HG02943 (cell line): ENCODE measurements at regions not wholly inside any gene's neighbourhood (a gene's known extent, or its start where the extent isn't known, plus 50 kb on each side); places are given as distances from the start of the nearest gene placed in this dataset.

Source experiments
- ATAC-seq: cut with Tn5 transposase; IDR thresholded peaks from one replicate; pipeline ENCODE4 v1.9.1; 2021; ENCODE audit warnings: mild to moderate bottlenecking, low read depth, moderate library complexity; ENCODE audit not compliant: unreplicated experiment

DNA sequence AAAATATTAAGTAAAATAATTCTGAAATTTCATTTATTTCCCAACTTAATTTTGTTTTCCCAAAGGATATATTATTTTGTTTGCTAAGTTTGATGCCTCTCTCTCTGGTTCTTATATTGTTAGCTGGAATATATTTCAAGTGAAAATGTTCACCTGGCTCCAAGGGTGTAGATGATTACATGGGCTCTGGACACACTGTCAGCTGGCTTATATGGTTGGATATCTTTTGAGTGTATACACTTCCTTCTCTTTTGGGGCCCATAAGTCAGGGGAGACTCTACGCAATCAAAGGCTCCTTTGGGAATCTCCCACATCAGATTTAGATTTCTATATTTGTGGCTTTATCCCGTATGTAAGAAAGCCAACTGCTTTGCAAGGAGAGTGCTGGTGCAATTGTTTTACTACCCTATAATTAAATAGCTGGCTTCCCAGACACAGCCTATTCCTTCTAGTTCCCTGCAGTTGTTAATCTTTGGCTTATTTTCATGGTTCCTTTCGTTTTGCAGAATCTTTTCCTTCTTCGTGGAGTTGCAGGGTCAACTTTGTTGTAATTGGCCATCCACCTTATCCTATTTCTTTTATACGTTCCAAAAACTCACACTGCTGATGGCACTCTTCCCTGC, 225.7 kb downstream of the DPH6 start:
- ATAC-seq: no peak

DNA sequence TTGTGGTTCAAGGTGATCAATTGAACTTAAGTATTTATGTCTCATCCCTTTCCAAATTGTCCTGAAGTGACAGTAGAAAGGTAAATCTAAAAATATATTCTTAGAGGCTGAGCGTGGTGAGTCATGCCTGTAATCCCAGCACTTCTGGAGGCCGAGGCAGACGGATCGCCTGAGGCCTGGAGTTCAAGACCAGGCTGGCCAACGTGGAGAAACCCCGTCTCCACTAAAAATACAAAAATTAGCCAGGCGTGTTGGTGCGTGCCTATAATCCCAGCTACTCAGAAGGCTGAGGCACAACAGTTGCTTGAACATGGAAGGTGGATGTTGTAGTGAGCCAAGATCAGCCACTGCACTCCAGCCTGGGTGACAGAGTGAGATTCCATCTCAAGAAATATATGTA, 226.6 kb downstream of the DPH6 start:
- ATAC-seq: no peak

DNA sequence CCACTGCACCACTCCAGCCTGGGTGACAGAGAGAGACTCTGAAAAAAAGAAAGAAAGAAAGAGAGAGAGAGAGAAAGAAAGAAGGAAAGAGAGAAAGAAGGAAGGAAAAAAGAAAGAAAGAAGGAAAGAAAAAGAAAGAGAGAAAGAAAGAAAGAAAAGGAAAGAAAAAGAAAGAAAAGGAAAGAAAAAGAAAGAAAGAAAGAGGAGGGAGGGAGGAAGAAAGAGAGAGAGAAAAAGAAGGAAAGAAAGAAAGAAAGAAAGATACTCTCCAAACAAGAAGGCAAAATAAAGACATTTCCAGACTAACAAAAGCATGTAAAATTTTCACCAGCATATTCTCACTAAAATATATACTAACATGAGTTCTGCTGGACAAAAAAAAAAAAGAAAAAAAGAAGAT, 228.7 kb downstream of the DPH6 start:
- no peak for ATAC-seq

DNA sequence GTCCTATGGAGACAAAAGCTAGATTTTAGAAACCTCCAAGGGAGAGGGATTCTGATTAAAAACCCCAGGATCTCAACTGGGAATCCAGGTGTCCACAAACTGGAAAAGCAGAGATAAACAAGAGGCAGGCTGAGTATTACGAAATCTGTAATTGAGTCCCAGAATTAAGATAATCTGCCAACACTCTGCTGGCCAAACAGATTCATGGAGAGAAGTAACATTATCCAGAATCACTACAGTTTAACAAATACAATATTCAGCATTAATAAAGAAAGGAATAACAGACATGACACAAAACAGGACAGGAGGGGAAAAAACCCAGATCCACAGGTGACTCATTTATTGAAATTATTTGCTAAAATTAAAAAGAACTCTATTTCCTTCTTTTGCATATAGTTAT, 227.2 kb upstream of the NANOGP8 start:
- ATAC-seq: no peak

DNA sequence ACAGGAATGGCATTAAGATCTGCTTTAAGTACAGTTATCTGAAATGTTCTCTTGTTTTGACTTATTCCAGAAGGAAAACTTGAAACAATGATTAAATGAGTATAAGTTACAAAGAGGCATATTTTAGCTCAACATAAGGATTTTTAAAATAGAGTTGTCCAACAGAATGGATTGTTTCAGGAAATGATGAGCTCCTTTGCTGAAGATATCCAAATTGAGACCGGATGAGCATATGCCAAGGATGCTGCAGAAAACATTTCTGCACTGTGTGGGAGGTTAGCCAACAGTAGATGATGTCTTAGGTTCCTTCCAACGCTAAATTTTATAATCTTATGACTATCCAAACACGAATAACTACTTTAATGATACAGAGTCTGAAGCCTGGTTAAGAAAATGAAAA, 226.5 kb upstream of the NANOGP8 start:
- no peak for ATAC-seq

DNA sequence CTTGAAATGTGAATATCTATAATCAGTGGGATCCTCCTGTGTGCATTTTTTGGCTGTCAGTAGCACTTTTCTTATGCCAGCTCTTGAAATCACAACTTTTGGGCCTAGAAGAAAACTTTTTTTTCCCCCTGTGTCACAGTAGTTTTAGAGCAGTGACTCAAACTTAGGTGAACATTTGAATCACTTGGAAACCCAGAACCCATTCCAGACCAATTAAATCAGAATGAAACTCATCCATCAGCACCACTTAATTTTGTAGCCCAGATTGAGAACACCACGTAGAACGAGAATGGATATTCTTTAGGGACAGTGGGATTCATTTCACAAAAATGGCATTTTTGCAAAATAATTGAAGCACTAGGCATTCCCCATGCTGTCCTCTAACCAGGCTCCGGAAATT, 224.8 kb upstream of the NANOGP8 start:
- no peak for ATAC-seq

DNA sequence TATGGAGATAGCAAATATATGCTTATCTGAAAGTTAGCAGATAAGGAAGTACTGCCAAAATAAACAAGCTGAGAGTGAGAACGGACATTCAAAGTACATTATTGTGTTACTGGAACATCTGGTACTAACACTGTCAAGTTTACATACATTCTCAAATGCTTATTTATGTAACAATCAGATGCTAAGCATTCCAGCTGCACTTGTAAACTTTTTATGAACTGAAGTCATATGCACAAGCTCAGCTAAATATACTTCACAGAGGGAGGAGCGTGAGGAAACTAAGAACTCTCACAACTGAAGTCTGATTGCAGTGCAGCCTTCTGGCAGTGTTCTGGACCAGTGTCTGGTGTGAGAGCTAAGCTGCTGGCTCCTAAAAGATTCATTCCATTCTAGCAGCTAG, 223.7 kb upstream of the NANOGP8 start:
- ATAC-seq: no peak

DNA sequence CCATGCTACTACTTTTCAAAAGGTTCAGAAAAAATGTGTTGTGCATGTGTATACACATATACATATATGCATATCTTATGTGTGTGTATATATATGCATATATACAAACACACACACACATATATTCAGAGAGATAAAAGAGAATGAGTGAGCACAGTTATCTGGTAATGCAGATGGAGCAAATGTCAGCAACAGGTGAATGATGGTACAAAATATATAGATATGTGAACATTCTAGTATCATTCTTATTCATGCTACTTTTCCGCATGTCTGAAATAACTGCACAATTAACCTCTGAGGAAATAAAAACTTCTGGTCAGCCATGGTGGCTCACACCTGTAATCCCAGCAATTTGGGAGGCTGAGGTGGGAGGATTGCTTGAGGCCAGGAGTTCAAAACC, 222.6 kb upstream of the NANOGP8 start:
- no peak for ATAC-seq

DNA sequence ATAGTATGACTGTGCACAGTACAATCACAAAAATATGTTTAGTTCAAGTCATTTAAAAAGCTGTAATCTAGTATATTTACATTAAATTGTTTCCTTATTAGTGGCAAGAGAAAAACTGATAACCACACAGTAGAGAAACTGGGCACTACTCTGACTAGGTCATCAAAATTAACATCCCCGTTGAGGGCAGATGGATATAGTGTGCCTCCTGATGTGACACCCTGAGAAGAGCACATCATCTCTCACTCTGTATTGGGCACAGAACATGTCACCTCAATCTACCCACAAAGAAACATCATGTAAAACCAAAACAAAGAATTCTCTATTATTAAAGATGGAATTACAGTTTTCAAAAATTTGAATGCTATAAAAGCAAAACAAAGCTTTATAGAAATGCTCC, 221.9 kb upstream of the NANOGP8 start:
- ATAC-seq: no peak

DNA sequence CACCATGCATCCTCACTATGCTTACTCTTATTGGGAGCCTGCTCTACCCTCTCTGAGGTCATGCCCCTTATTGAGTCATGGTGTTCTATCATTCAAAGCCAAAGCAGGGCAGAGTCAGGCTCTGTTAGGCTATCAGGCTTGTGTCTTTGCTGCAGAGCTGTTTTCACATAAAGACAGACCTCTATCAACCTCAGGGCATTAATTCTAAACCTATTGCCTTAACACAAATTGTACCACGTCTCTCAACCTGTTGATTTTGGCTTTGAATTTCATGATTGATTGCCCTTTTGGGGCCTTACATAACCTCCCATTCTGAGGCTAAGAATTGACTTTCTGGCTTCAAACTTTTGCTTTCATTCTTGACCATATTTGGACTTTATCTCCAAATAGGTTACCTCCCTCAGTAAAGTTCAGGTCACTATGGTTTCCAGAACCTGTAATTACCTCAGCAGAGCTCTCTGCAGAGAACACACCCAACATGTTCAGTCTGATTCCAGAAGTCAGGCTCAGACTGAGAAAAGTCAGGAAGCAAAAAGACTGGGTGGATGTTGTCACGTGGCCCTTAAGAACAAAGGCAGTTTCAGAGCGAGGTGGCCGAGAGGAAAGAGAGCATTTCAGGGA, 221.4 kb upstream of the NANOGP8 start:
- ATAC-seq: no peak

DNA sequence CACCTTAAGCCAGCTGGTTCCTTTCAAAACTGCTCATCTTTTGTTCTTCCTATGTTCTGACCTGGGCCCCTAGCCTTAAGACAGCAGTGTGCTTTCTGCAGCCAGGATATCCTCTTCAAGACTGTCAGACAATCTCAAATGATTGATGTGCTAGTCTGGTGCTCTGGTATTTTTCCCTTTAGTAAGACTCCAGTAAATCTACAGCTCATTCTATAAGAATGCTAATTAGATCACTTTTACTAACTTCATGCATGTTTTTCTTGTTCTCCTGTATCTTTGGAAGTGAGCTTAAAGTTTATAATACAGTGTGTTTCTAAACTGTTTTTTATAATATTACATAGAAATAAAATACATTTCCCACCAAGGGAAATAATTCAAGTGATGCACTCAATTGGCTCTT, 220.9 kb upstream of the NANOGP8 start:
- no peak for ATAC-seq

DNA sequence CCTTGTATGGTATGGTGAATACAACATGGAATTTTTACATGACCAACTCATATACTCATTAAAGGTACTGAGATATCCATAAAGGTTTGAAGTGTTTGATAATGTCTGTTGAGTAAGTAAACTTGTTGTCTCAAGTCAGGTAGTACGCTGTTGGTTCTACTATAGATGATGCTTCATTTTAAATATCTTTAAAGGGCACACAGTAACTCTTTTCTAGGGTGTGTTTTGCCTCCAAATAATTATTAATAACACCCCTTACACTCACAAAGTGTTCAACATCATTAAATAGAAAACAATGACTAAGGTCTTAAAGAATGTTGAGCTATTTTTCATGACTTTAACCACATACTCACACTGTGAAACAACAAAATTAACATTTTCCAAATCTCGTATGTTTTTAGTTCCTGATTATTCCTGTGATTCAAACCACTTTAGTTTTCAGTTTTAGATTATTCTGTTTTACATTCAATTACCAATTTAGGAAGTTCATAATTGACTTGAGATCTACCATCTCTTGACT, 220.0 kb upstream of the NANOGP8 start:
- no peak for ATAC-seq

DNA sequence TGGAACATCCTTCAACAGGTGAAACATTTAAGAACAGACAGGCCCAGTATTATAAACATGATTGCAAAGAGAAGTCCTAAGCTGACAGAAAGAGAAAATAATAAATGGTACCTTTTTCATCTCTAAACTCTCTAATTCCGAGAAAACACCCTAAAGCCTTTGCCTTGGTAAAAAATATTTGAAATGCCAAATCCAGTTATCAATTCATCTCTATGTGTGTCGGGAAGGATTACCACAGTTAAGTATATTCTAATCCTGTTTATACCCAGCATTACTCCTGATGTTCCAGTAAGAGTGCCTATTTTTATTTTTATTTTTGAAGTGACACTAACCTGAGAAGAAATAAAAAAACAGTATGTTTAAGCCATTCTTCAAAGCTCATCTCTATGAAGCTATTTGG, 219.3 kb upstream of the NANOGP8 start:
- no peak for ATAC-seq

DNA sequence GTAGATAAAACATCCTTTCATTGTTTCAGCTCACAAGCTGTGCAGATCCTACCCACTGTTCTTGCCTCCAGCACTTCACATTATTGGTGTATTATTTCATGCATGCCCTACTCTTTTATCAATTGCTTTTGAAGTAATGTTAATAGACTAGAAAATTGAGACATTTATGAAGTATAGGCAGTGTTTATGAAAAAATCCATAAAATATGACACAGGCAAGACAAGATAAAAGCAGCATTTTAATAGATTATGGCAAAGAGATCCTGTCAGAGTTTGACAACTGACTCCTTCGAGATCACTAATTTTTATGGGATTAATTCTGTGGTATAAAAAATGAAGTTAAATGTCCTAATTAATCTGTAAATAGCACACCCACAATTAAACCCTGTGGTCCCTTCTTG, 217.2 kb upstream of the NANOGP8 start:
- ATAC-seq: no peak

DNA sequence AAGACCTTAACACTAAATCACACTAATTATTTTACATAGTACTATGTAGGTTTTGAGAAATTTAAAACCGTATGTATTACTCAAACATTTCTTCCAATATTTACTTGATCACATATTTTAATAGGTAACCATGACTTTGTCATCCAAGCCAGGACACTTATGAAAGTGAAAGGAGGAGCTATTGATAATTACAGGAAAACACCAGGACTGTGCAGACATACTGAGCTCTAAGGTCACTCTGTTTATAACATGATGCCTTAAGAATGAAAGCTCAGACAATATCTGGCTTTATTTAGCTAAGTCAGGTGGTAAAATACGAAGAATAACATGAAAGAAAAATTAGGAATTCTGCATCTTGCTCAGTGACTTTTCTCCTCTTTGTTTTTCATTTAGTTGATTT, 216.0 kb upstream of the NANOGP8 start:
- ATAC-seq: no peak

DNA sequence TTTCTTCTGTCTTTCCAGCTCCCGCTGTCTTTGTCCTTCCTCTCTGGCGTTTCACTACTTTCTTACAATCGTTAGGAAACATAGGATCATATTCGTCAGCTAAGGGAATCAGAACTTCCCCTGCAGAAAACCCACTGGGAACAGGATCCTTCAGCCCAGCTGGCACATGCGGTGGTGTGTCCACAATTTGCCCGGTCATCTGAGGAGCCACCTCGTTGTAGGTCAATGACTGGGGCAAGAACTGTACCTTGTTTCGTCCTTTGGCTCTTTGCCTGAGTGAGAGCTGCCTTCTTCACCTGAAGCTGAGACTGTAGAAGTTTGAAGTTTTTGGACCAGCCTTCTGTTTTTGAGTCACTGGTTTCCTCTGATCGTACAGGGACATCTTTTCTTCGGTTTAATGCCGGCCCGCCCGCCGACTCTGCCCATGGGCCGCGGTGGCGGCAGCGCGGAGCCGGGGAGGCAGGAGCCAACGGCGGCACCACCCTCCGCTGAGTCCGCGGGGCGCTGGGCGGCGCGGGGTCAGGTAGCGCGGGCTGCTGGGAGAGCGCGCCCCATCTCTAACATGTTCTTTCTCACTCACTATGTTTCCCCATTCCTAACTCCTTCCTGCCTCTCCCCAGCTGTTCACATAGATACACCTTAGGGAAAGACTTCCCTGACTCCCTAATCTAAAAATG, 214.1 kb upstream of the NANOGP8 start:
- ATAC-seq: no peak

DNA sequence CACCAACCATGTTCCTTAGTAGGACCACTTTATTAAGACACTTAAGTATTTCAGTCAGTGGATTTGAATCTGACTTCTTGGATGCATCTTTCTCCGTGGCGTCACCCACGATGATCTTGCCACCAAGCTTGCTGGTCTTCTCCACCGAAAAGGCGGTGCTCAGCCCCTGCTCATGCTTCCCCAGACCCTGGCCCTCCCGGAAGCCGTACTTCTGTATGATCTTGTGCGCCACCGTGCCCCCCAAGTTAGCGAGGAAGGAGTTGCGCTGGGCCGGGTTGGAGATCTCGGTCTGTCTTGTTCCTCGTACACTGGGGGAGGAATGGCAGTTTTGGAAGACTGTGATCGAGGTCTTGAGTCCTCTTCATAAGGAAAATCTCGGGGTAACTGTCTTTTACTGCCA, 213.4 kb upstream of the NANOGP8 start:
- ATAC-seq: no peak

DNA sequence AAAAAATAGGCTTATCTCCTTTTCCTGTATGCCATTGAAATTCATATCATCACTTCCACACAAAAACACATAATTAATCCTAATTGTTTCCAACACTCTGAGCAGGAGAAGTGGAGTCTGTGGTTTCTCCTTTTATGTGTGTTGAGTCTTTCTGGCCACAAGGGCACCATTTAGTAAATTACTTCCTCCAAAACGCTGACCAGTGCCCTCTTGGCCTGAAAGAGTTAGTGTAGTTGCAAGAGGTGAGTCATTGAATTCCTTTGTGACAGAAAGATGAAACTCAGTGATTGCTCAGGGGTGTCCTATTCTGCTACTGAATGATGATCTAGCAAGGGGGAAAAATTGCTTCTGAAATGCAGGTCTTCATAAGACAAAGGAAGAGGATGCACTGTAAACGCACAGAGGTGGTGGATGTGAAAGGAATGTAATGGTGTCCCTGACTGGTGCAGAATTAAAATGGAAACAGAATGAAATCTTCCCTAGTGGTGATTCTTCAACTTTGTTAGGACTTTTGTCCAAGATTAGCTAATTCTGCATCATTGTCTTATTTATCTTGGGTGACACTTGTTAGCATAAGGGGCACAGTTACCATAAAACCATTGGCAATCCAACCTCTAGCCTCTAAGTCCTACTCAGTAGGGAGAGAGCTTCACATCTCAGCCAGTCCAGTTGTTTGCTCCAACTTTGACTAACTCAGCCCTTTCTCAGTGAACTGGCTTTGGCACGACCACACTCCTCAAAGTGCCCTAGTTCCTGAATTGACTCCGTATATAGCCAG, 208.4 kb upstream of the NANOGP8 start:
- no peak for ATAC-seq

DNA sequence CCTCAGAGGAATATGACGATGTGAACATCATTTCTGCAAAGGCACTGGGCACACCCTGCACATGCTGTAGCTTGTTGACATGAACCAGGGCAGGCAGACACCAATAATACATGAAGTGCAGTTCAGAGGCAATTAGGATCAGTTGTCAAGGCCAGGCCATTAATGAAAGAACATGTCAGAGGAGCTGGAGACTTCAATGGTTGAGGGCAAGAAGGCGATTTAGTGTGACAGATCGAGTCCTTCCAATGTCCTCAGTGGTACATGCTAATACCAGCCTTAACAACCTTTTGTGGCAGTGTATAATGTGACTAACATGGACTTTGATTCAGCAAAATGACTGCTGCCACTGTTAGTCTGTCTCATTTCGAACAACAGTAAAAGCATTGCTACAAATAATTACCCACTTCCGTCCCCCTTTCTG, 205.2 kb upstream of the NANOGP8 start:
- ATAC-seq: no peak

DNA sequence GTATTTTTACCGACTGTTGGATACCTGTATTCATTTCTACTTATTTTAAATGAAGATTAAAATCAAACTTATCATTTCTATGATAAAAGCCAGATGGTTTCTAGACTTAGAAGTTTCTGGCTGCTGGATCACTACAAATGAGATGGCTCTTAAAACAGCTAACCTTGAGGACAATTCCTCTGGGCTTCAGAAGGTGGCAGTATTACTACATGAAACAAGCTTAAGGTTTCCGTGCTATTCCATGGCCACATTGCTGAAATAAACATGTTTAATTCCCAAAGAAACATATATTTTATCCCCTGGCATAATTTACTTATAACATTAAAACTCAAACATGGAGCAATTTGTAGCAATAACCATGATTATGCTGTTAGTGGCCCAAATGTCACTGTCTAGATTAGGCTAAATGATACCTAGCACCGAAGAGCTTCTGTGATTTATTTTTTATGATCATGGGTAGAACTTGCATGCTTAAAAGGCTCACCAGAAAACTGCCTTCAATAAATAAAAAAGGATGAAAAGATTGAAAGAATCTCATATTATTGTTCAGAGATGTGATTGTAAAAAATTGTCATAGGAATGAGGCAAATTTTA, 204.0 kb upstream of the NANOGP8 start:
- no peak for ATAC-seq

DNA sequence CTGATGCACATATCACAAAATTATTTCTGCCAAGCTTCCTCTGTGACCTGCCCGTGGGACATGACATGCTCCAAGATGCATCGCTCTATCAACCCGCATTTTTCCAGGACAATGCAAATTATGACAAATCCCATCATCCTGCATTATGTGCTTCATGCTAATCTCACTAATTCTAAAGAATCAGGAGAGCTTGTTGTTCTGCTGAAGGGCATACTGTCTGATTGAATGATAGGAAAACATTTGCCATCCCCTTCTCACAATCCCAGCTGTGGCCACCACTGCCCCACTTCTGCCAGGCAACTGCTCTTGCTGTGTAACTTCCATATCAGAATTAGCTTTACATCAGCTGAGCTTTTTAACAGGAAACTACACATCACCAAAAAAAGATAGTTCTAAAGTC, 203.5 kb upstream of the NANOGP8 start:
- no peak for ATAC-seq
